GM21576 (cell line): ENCODE measurements at regions not wholly inside any gene's neighbourhood (a gene's known extent, or its start where the extent isn't known, plus 50 kb on each side); places are given as distances from the start of the nearest gene placed in this dataset.
"Not testable (repeated sequence)": the region's sequence is repeated elsewhere in the genome, so short reads cannot be mapped to it uniquely, and the experiment has no call there.

Source experiments
- ATAC-seq: cut with Tn5 transposase; IDR thresholded peaks from one replicate; pipeline ENCODE4 v1.9.1; 2021; ENCODE audit warnings: mild to moderate bottlenecking, moderate library complexity; ENCODE audit not compliant: unreplicated experiment

DNA sequence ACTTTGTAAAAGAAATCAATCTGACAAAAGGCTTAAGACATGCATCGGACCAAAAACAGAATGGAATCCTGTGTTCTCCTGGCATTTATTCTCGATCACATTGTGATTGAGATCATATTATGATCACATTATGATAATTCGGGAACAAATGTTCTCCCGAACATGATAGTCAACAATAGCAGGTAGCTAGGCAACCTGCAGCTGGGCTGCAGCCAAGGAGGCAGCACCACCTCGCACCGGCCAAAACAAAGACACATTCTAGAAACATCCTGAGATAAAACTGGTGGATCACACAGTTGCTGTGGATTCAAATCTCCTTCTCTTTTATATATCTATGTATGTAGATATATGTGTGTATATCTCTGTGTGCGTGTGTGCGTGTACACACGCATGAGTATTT lies 480.6 kb upstream of the CYLC2 start:
- no peak for ATAC-seq

DNA sequence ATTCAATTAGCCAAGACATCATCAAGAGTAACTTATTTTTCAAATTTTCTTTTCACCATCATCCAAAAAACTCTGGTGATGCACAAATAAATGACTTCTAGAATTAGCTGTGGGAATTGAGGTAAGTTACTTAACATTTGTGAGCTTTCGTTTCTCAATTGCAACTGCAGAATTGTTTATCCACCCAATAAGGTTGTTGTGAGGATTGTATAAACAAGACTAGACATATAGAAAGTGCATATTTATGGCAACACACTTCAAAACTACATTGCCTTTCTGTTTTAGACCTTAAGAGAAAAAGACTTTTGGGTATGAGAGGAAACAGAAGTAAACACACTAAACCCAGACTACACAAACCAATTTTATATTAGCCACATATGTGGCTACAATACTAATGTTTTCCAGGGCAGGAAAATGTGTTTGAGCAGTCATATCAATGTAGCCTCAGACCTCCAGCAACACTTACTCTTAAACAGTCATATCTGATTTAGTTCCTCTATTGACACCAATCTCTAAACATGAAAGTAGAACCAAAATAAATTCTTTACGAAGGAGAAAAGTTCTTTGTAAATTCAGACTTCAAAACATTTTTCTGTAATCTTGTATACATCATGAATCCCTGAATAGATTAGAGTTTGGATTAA lies 488.0 kb upstream of the CYLC2 start:
- ATAC-seq: no peak

- ATAC-seq: no peak
These were observed 488.7 kb upstream of the CYLC2 start for GRCh38 chr9:102506406-102506805.

- ATAC-seq: no peak
These were observed 495.7 kb upstream of the CYLC2 start for GRCh38 chr9:102499468-102499867.

- ATAC-seq: no peak
These were observed 497.4 kb upstream of the CYLC2 start for GRCh38 chr9:102497709-102498108.

DNA sequence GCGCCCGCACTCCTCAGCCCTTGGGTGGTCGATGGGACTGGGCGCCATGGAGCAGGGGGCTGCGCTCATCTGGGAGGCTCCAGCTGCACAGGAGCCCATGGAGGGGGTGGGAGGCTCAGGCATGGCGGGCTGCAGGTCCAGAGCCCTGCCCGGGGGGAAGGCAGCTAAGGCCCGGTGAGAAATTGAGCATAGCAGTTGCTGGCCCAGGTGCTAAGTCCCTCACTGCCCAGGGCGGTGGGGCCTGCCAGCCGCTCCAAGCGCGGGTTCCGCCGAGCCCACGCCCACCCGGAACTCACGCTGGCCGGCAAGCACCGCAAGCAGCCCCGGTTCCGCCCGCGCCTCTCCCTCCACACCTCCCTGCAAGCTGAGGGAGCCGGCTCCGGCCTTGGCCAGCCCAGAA lies 508.2 kb upstream of the CYLC2 start:
- ATAC-seq: not testable (repeated sequence)

DNA sequence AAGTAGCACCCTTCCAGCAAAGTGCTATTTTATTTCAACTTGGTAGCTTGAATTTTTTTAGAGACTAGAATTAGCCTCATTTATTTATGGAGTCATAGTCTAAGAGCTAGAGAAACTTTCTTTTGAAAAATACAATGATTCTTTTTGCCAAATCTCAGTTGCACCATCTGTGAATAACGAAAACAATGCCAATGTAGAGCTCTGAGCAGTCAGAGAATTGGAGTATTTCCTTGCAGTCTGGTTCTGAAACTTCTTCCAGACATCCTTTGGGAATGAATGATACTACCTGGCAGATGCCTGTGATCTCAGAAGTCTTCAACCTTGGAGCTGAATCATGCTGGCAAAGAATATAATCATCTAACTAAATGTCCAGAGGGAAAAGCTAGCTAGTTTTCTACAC lies 511.5 kb upstream of the CYLC2 start:
- ATAC-seq: no peak

GRCh38 chr9:102482776-102483175 lies 512.4 kb upstream of the CYLC2 start:
- no peak for ATAC-seq

DNA sequence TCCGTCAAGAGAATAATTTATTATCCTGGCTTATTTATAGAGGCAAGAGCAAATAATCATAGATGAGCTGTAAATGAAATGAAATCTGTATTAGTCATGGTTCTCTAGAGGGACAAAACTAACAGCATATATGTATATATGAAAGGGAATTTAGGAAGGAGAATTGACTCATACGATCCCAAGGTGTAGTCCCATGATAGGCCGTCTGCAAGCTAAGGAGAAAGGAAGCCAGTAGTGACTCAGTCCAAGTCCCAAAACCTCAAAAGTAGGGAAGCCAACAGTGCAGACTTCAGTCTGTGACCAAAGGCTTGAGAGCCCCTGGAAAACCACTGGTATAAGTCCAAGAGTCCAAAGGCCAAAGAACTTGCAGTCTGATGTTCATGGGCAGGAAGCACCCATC lies 515.9 kb upstream of the CYLC2 start:
- no peak for ATAC-seq

- no peak for ATAC-seq
These were observed 520.8 kb upstream of the CYLC2 start for GRCh38 chr9:102474357-102474756.

GRCh38 chr9:102469430-102469829 lies 525.7 kb upstream of the CYLC2 start:
- not testable (repeated sequence) for ATAC-seq

DNA sequence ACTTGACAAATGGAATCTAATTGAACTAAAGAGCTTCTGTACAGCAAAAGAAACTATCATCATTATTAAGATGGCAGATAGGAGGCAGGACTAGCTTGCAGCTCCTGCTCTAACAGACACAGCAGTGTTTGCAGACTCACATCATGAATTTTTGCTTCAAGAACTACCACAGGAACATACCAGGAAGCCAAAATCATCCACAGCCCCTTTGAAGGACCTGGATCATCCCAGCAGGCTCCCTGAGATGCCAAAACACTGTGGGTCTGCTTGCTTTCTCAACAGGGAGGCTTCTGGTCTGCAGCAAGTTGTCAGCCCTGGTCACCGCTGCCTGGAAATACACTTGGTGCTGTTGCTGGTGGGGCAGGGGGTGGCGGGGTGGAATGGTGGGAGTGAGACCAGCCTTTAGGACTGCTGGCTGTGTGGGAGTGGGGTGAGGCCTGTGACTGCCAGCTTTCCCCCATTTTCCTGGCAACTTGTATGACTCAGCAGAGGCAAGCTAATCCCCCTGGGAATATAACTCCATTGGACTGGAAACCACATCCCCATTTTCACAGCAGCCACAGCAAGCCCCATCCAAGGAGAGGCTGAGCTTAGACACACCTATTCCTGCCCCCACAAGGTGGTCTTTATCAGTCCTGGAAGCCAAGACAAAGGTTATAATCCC lies 533.8 kb upstream of the CYLC2 start:
- ATAC-seq: no peak

- ATAC-seq: no peak
These were observed 535.3 kb upstream of the CYLC2 start for GRCh38 chr9:102459828-102460227.

DNA sequence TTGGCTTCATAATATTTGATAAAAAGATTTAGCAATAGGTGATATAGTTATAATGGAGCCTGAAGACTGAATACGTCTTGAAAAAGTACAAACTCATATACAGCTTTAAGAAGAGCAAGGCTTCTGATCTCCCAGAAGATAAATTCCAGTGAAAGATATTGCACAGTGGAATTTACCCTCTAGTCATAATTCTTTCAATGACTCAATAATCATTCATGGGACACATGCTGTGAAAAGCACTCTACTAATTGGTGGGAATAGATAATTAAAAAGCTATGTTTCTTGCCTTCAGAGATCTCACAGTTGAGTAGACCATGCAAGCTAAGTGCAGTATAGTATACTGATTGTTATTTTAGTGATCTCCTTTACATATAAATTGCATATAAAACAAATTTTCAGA lies 538.6 kb upstream of the CYLC2 start:
- no peak for ATAC-seq

DNA sequence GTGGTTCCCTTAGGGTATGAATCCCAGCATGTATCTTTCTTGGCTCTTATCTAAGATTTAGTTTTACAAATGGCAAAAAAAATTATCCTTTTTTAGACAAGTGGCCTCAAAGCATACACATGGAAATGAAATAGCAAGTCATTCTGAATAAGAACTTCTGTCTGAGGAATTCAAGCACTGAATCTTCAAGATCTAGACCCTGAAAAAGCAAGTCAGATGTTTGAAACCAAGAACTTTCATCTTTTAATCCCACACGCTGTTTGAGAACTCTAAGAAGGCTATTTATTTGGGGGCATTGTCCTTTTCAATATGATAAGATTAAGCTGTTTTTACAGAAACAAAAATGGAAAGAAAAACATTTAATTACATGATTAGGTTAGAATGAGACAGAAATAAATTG lies 549.2 kb upstream of the CYLC2 start:
- ATAC-seq: no peak

DNA sequence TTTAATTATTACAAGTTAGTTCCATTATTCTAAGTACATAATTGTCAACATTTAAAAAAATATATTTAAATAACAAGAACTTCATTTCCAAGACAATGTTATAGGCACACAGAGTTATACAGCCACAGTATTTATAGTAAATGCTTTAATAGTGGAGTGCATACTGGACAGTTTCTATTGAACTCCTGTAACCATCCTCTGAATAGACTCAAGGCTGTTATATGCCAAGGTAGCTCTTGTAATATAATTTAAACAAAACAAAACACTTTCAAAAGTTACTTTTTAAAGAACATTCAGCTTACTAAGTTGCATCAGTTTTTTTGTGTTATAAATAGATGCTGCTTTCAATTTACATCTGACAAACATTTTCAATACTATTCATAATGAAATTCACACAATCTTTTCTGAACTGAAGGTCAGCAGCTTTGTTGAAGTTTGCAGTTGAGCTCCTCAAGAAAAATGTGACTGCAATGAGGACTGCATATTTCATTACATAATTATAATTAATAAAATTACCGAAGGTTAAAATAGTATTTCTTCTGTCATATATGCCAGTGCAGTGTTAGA lies 549.9 kb upstream of the CYLC2 start:
- no peak for ATAC-seq

DNA sequence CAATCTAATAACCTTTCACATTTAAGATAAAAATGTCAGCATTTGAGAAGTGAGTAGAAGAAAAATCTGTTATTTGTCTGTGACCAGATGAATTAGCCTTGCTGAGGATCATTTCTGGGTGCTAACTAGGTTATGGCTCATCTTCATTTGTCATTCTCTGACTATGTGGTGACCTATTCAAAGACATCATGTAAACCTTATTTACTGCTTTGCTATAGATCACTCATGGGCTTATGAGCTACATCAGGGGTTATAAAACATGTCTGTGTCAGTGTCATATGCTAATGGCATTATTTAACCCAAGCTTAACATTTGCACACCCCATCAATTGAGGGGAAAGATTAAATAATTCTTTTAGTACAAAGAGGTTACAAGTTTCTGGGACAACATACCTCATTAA lies 555.5 kb upstream of the CYLC2 start:
- ATAC-seq: no peak

- not testable (repeated sequence) for ATAC-seq
These were observed 558.5 kb upstream of the CYLC2 start for GRCh38 chr9:102436599-102436998.

DNA sequence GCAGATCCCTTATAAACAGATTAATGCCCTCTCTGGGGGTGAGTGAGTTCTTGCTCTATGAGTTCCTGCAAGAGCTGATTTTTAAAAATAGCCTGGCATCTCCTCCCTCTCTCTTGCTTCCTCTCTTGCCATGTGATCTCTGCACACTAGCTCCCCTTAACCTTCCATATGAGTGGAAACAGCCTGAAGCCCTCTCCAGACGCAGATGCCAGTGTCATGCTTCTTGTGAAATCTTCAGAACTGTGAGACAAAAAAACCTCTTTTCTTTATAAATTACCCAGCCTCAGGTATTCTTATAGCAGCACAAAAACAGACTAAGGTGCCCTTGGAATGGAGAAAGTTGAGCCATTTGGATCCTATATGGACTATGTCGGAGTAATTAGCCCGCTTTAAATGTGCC lies 559.7 kb upstream of the CYLC2 start:
- ATAC-seq: no peak

- ATAC-seq: no peak
These were observed 560.6 kb upstream of the CYLC2 start for GRCh38 chr9:102434545-102434944.

GRCh38 chr9:102428305-102428704 lies 566.8 kb upstream of the CYLC2 start:
- no peak for ATAC-seq

DNA sequence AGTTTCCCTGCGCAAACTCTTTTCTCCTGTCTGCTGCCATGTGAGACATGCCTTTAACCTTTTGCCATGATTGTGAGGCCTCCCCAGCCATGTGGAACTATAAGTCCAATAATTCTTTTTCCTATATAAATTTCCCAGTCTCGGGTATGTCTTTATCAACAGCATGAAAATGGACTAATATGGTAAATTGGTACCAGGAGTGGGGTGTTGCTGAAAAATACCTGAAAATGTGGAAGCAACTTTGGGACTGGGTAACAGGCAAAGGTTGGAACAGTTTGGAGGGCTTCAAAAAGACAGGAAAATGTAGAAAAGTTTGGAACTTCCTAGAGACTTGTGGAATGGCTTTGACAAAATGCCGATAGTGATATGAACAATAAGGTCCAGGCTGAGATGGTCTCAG lies 578.9 kb upstream of the CYLC2 start:
- ATAC-seq: not testable (repeated sequence)
